HT1080 (cell line): ENCODE measurements at regions not wholly inside any gene's neighbourhood (a gene's known extent, or its start where the extent isn't known, plus 50 kb on each side); places are given as distances from the start of the nearest gene placed in this dataset.

Experiments
- DNase-seq: peaks from one replicate; pipeline ENCODE4 v3.0.0-alpha.2; 2015; ENCODE audit warnings: low read depth

DNA sequence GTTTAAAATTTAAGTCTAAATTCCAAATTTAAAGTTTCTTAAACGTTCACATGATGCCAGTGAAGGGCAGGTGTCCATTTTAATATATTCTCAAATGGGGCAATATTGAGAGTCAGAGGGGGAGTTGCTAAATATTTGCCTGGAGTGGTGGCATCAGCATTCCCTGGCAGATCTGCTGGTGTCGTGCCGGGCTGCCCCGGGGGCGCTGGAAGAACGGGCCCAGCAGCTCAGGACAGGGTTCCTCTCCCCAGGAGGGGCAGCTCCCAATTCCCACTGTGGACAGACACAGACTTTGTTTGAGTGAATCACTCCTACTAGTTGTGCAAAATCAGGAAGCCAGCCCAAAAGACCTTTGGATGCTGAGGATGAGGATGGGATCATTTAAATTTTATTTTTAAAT is 468.7 kb upstream of the B3GAT1 start:
- DNase-seq: no peak

DNA sequence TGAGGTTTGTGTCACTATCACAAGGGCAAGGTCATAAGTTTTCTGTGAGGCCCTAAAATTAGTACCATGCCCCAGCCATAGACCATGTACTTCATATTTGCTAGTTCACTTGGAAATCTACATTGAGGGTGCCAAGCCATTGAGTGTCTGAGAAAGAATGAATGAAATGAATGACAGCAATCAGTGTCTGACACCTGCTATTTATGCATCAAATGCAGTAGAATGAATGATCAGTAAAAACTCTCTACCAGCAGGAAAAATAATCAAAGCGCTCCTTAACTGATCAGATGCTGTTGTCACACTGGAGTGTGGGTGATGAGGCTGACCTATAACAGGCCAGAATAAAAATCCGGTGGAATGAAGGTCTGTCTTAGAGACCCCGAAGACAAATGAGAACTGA is 467.9 kb upstream of the B3GAT1 start:
- DNase-seq: no peak

DNA sequence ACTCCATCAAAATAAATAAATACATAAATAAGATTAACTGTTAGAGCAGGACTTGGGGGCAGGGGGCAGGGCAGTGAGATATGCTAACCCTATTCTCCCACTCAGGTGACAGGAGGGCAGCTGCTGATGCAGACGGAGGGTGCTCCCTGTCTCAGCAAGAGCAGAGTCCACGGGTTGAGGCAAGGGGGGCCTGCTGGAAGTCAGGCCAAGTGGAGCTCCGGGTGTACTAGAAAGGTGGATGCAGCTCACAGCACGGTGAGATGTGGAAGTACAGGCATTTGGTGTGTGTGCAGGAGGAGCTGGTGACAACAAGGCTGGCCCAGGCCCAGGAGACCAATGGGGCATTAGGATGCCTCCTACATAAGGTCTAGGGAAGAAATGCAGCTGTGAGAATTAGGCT is 467.3 kb upstream of the B3GAT1 start:
- no peak for DNase-seq

DNA sequence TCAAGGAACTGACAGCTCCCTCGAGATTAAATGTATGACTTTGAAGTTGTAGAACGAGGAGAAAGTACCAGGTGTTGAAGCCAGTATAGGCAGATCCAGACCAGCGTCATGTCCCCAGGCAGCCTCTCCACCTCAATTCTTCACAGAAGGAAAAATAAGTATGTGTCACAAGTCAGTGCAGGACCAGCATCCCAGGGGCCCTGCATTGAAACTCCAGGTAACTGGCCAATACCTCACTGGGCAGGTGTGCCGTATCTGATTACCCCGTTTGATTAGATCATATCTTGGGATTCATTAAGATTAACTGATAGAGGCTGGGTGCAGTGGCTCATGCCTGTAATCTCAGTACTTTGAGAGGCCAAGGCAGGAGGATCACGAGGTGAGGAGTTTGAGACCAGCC is 466.7 kb upstream of the B3GAT1 start:
- DNase-seq: no peak

DNA sequence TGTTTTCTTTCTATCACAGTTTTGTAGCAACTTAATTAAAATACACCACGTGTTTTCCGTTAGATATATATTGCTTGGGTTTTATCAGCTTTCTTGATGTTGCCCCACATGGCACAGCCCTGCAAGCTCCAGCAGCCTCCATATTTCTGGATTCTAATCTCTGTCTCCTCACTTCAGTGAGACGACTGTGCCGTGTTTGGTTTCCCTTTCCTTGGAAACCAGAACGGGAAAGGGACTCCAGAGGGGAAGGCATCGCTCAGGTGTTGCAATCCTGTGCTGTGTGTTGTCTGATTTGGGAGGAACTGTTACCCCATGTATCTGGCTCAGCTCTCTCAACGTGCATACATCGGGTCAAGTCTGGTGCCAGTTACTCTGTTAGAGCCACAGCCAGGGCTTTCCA is 464.2 kb upstream of the B3GAT1 start:
- DNase-seq: no peak

DNA sequence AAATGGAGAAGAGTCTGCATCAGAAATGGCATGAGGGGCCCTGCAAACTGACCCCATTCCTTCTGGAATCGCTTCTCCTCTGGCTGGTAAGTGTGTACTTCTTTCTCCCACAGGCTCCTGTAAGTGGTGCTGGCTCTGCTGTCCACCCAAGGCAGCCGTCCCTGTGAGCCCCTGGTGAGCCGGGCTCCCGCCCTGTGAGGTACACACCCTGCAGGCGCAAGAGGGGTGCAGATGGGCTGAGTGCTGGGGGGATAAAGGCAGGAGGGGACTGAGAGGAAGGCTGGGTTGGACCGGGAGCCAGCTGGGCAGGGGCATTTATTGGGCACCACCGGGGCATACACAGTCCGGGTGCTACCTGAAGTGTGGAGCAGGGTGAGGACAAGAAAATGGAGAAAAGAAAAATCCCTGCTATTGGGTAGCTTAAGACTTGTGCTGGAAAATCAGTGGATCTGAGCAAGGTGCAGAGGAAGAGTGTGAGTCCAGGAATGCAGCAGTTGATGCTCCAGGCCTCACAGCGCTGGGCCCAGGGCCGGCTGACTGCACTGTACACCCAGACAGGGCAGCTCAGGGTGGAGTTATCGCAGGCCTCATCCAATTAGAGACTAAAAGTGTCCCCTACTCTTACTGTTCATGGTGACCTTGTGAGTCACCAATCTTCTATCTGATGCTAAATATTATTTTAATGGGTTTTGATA is 455.1 kb upstream of the B3GAT1 start:
- DNase-seq: no peak

DNA sequence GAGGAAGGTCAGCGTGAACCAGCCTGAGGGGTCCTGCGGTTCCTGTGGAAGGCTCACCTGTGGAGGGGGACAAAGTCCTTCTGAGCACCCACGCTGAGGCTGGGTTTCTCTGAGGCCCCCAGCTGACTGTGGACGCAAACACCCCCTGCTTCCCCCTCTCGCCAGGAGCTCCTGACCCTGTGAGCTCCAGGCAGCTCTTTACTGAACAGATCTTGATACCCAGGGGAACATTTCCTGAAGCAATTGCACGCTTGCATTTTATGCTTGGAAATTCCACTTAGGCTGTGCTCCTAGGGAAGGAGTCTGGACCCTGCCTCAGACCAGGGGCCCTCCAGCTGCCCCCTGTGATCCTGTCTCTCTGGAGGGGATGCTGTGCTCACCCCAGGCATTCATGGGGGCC is 454.2 kb upstream of the B3GAT1 start:
- DNase-seq: no peak

DNA sequence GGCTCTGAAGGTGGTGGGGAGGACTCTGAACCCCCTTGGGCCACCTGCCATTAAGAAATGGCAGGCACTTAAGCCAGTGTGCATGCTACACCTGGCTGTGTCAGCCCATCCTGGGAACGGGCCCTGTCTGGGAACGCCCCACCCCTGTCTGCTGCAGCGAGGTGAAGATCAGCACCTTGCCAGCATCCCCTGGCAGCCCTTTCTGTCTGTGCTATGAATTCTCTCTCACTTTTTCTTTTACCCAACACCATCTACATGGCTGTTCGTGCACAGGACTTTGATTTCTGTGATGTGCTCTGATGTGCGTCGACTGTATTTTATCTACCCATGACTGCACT is 452.9 kb upstream of the B3GAT1 start:
- no peak for DNase-seq

DNA sequence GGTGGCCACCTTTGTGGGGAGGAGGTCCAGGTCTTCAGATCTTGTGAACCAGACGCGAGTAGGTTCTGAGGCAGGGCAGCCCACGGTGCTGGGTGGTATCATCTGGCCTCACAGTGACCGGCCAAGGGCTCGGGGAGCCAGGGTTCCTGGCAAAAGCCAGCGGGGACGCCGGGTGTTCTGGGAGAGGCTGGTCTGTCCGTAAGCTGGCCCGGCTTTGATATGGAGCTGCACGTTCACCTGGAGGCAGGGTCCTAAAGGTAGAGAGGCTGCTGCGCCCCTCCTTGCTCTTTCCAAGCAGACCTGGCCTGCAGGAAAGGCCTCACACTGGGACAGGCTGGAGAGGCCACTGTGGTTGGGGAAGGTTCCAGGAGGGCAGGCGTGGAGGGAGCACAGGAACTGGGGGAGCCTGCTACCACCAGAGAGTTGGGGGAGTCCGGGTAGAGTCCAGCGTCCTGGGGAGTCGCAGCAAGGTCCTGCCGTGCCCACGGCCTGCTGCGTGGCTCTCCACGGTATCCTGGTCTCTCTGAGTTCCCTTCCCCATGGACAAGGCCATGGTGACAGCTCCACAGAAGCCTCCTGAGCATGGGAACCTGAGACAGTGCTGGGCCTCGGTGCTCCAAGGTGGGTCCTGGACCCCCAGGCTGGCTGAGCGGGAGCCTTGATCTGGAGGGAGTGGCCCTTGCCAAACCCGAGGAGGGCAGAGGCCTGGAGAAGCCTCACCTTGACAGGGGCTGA is 452.4 kb upstream of the B3GAT1 start:
- DNase-seq: no peak

DNA sequence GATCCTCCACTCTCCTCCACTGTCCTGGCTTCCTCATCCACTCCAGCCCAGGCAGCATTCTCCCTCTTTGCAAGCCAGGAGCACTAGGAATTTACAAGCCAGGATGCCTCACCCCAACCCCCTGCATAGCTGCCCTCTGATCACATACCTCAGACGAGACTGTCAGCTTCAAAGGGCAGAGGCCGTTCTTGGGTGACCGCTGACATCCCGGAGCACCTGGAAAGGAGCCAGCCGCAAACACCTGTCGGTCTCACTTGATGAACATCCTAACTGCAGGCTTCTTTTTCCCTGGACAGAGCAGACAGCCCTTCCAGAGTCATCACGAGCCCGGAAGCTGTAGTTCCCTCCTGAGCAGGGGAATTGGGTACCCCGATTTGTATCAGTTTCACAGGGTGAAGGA is 451.3 kb upstream of the B3GAT1 start:
- DNase-seq: no peak

DNA sequence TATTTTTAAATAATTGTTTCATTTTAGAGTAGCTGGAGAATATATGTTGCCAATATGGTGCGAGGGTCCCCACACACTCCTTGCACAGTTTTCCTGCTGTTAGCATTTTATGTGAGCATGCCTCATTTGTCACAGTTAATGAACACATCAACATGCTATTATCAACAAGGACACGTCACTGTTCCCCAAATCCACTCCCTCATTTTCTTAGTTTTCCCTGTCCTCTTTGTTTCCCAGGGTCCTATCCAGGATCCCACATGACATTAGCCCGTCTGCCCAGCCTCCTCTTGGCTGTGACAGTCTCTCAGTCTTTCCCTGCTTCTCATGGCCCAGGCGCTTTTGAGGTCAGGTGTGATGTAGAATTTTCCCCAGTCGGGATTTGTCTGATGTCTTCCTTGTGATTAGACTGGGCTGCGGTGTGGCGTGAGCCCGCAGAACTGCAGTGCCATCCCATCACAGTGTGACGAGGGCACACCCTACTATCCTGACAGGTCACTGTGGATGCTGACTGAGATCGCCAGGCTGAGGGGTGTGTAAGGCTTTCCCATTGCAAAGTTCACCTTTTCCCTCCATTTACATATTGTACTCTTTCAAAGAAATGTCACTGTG is 450.6 kb upstream of the B3GAT1 start:
- DNase-seq: no peak

DNA sequence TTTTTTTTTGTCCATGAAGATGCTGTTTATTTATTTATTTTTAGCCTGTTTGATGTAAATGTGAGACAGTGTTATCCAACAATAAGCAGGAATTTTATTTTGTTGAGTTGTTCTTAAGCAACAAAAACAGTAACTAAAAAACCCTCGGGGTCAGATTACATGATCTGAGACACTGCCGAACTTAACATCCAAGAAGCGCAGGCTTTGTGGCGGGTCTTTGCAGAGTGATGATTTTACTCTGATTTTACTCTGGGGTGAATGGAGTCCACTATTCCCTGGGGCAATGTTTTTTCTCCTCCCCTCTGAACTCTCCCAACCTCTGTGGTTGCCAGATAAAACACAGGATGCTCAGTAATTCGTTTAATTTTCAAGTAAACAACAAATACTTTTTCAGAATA is 450.1 kb upstream of the B3GAT1 start:
- DNase-seq: no peak

DNA sequence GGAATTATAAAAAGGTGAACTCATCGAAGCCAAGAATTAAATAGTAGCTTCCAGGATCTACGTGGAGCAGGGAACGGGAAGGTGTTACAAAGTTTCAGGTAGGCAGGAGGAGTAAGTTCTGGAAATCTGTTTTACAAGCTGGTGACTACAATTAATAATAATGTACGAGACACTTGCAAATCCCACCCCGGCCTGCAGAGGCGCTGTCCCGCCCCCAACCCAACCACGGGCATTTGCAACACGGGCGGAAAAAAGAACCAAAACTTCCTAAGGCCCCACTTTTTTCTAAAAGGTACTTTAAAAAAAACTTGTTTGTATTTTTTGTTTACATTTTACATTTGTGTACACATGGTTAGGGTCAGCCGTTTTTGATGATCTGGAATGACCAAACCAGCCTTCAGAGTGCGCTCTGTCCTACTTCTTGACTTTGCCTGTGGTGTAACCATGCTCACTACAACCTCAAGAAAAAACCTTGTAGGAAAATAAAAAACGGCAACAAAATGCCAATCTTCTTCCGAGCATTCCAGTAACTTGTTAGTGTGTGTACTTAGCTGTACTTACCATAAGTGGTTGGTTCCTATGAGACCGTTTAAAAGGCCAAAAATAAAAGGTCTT is 449.6 kb upstream of the B3GAT1 start:
- no peak for DNase-seq

DNA sequence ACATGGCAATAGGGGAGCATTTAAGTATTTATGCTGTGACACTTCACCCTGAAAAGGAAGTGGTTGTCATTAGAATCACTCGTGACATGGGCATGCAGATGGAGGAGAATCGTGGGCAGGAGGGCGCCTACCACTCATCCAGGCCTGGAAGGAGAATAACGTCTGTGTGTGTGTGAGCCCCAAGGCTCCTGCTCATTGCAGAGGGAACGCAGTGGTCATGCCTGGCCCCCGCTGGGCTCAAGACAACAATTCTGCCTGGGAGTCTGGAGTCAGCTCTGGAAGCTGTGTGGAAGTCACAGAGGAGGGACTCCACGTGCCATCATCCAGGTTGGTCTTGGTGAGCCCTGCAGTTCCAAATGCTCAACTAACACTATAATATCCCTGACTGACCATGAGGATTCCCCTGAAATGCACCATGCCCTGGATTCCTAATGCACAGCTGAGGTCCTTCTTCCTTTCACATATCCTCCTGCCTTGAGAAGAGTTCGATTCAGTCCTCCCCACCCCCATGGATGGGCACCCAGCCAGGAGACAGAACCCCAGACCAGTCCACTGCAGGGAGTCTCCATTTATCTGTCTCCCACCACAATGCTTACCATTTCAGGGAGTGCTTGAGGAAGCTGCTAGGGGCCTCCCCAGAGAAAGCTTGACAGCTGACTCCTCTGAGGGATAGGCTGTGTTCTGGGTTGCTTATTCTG is 446.9 kb upstream of the B3GAT1 start:
- DNase-seq: no peak

DNA sequence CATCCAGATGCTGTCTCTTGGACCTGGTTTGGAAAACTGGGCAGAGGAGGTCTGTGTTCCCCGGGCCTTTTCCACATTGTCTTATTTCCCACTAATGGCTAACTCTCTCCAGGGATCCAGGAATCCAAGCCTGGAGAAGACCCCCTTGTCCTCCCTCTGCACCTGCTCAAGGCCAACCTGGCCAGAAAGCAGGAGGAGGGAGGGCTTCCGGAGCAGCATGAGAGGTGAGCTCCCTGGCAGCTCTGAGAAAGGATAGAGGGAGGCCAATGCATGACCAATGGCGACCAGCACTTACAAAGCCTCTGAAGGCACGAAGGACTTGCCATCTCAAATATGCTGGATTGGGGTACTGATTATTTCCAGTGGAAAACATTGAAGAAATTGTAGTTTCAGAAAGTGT is 445.0 kb upstream of the B3GAT1 start:
- no peak for DNase-seq

DNA sequence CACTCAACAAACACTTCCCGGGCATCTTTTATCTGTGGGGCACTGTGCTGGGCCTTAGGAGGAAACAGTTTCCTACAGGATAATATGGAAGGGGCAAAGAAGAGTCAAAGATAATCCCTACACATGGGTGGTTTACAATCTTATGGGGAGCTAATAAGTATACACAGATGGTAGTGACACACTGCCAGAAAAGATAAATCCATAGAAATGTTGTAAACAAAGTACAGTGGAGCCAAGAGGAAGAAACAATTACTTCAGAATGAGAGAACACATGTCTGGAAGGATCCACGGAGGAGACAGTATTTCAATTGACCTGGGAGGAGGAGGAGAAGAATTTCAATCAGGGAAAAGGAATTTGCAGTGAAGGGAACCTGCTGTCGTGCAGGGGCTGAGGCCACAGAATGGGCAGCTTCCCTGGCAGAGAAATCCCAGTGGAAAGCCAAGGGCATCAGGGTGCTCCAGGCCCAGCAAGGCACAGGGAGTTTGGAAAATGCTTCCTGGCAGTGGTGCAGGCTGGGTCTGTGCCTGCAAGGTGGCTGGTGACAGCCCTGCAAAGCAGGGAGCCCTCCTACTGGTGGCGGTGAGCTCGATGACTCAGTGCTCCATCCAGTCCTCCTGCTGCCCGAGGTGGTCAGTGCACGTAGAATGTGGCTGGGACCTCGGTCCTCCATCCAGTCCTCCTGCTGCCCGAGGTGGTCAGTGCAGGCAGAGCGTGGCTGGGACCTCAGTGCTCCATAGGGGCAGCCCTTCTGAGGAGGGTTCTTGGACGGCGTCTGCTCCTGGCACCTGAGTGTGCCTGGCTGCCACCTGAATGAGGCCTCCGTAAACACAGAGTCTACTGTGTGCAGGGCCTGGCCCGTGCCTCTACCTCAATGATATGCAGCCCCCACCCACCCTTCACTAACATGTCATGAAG is 444.3 kb upstream of the B3GAT1 start:
- no peak for DNase-seq

DNA sequence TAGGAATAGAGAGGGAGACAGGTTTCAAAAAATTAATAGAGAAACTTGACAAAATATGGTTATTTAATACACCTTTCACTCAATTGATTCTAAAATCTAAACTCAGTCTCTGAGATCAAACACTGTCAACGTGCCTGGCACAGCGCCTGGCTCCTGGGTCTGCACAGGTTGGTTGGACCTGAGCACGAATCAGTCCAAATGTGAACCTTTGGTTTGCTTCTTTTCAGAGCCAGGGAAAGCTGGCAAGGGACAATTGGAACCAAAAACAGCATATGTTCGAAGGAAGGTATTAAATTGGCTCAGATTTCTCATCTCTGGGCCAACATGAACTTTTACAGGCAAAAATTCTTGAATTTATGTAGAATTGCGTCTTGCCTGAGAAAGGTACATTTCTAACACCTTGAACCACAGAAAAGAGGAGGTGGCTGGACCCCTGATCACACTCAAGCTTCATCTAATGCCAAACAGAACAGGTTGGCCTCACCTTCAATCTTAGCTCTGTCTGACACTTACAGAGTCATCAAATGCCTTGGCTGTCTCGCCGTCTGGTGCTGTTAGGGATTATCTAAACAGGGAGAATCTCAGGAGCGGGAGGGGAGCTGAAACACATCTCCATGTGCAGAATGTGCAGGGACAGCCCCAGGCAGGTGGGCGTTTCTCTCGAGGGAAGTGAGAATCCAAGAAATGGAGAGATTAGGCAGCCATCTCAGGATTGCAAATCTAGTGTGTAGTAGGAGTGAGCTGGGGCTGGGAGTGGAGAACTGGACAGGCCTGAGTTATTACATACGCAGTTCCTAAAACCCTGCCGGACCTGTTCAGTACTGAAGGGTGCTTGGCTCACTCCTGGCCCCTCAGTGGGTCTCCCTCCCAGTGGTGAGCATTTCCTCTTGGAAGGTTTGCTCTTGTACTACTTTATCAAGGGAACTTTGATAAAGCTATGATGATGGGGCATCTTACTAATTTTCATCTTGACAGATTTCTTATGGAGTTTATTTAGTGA is 442.2 kb upstream of the B3GAT1 start:
- no peak for DNase-seq

DNA sequence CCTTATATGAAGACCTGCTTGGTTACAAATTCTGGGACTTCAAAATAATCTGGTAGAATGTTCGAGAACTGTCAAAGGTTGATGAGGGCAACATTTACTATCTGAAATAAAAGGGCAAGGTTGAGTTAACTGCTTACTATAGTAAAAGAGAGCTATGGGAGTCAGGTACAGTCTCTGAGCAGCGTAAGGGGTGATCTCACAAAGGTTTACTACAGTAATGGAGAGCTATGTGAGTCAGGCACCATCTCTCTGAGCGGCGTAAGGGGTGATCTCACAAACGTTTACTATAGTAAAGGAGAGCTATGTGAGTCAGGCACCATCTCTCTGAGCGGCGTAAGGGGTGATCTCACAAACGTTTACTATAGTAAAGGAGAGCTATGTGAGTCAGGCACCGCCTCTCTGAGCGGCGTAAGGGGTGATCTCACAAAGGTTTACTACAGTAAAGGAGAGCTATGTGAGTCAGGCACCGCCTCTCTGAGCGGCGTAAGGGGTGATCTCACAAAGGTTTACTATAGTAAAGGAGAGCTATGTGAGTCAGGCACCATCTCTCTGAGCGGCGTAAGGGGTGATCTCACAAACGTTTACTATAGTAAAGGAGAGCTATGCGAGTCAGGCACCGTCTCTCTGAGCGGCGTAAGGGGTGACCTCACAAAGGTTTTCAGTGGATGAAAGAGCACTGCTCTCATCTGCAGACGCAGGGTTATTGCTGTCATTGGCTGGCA is 439.6 kb upstream of the B3GAT1 start:
- DNase-seq: peak; percentile 77

DNA sequence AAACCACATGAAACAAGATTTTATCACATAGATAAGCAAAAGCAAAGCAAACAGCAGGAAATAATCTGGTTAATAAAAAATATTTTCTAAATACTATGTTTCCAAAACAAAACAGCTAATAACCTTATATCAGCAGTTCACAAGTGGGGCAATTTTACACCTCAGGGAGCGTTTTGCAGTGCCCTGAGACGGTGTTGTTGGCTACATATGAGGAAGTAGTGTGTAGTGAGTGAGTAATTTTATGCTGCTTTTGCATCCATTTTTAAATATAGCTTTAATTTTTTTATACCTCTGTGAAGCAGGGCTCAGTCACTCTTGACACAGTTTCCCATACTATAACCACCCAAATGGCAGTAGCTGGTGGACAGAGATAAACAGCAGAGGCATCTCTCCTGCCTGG is 438.5 kb upstream of the B3GAT1 start:
- no peak for DNase-seq
